Urothelium cell line (cell line): ENCODE measurements at regions not wholly inside any gene's neighbourhood (a gene's known extent, or its start where the extent isn't known, plus 50 kb on each side); places are given as distances from the start of the nearest gene placed in this dataset.
"Not testable (repeated sequence)": the region's sequence is repeated elsewhere in the genome, so short reads cannot be mapped to it uniquely, and the experiment has no call there.

Source experiments
- DNase-seq: peaks from one replicate; pipeline ENCODE4 v3.0.0; 2011; ENCODE audit warnings: low spot score, mixed read lengths
- FAIRE-seq: peaks from 2 replicates; lab custom pipeline; 2011; peaks lifted over from hg19 to GRCh38; lab: Jason Lieb, UNC

GRCh38 chr6:140462076-140462452, 1087.6 kb upstream of the CITED2 start:
- FAIRE-seq (no peak), DNase-seq (no peak)

GRCh38 chr6:140460267-140460666, 1085.8 kb upstream of the CITED2 start:
- FAIRE-seq (no peak), DNase-seq (no peak)

GRCh38 chr6:140459209-140459608, 1084.8 kb upstream of the CITED2 start:
- FAIRE-seq, result no peak
- DNase-seq, result no peak

- FAIRE-seq (no peak), DNase-seq (no peak)
These were observed 1071.8 kb upstream of the CITED2 start for GRCh38 chr6:140446241-140446640.

GRCh38 chr6:140445474-140446004, 1071.1 kb upstream of the CITED2 start:
- no peak for DNase-seq
- FAIRE-seq, result no peak

- DNase-seq, FAIRE-seq: not testable (repeated sequence)
These were observed 1068.7 kb upstream of the CITED2 start for GRCh38 chr6:140443112-140443511.

GRCh38 chr6:140441256-140441655, 1066.8 kb upstream of the CITED2 start:
- DNase-seq, result peak; percentile 37

GRCh38 chr6:140440223-140440835, 1065.9 kb upstream of the CITED2 start:
- no peak for FAIRE-seq
- no peak for DNase-seq

More at GRCh38 chr6:140441256-140441655, 1066.8 kb upstream of the CITED2 start:
- peak; percentile 42 for FAIRE-seq

GRCh38 chr6:140438346-140438735, 1063.9 kb upstream of the CITED2 start:
- FAIRE-seq, result no peak
- no peak for DNase-seq

- FAIRE-seq (no peak), DNase-seq (no peak)
These were observed 1063.3 kb upstream of the CITED2 start for GRCh38 chr6:140437619-140438345.

GRCh38 chr6:140436023-140436811, 1061.8 kb upstream of the CITED2 start:
- DNase-seq (peak; percentile 14), FAIRE-seq (no peak)

GRCh38 chr6:140434761-140435160, 1060.3 kb upstream of the CITED2 start:
- FAIRE-seq (no peak), DNase-seq (no peak)

- FAIRE-seq (no peak), DNase-seq (no peak)
These were observed 1058.6 kb upstream of the CITED2 start for GRCh38 chr6:140433072-140433471.

GRCh38 chr6:140427842-140428241, 1053.4 kb upstream of the CITED2 start:
- FAIRE-seq (no peak), DNase-seq (no peak)

- DNase-seq, result no peak
These were observed 1040.6 kb upstream of the CITED2 start for GRCh38 chr6:140414966-140415620.

GRCh38 chr6:140403020-140403419, 1028.6 kb upstream of the CITED2 start:
- FAIRE-seq, result no peak
- no peak for DNase-seq

More at GRCh38 chr6:140414966-140415620, 1040.6 kb upstream of the CITED2 start:
- no peak for FAIRE-seq

GRCh38 chr6:140401761-140402160, 1027.3 kb upstream of the CITED2 start:
- no peak for FAIRE-seq

GRCh38 chr6:140398076-140398475, 1023.6 kb upstream of the CITED2 start:
- DNase-seq (no peak), FAIRE-seq (no peak)

More at GRCh38 chr6:140401761-140402160, 1027.3 kb upstream of the CITED2 start:
- peak; percentile 7 for DNase-seq

GRCh38 chr6:140397106-140397505, 1022.7 kb upstream of the CITED2 start:
- no peak for DNase-seq
- FAIRE-seq, result no peak

GRCh38 chr6:140393665-140394540, 1019.5 kb upstream of the CITED2 start:
- no peak for DNase-seq
- FAIRE-seq, result no peak
